ENCODE measurements at regions not wholly inside any gene's neighbourhood (a gene's known extent, or its start where the extent isn't known, plus 50 kb on each side); places are given as distances from the start of the nearest gene placed in this dataset.

GRCh38 chrX:117095393-117095792, 632.6 kb upstream of the CT83 start:
- TF ChIP-seq CTCF (conservative IDR thresholded peaks at IDR 0.05): no peak
- no peak for TF ChIP-seq EZH2 (IDR thresholded peaks at IDR 0.05; ENCODE audit: low read depth)
